ENCODE measurements at regions not wholly inside any gene's neighbourhood (a gene's known extent, or its start where the extent isn't known, plus 50 kb on each side); places are given as distances from the start of the nearest gene placed in this dataset.
A peak's percentile ranks its signal among the peaks of the same experiment; 100 is the strongest.
"Not testable (repeated sequence)": the region's sequence is repeated elsewhere in the genome, so short reads cannot be mapped to it uniquely, and the experiment has no call there.

DNA sequence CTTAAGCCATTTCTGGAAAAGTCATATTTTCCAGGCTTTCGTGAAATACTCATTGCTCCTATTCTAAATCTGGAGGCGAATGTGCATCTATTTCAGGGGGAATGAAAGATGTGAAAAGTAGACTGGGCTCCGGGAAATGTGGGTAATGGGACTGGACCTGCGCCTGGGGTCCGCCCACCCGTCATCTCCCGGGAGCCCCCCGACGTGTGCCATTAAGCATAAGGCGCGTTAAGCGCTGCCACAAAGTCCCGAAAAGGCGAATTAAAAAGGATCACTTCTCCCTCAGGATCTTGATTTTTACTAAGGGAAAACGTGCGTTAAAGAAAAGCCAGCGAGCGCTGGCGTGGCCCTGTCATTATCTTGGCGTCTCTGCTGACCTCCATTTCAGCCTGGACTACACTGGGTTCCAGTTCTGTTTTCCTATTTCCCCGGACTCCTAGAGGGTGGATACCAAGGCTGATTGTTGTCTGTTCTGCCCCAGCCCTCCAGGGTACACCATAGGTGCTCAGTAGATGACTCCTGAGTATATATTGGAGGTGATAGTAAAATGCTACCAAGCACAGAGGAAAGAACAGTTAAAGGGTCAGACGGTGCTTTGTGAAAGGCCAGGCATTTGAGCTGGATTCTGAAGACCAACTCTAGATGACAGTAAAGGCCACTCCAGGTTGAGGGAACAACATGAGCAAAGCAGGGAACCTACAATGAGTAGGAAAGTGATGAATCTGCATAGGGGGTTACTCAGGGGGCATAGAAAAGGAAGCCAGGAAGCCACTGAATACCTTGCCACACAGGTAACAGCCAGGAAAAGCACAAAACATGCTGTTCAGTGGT lies 89.2 kb upstream of the ARID1B start:
- DNase-seq, result no peak

DNA sequence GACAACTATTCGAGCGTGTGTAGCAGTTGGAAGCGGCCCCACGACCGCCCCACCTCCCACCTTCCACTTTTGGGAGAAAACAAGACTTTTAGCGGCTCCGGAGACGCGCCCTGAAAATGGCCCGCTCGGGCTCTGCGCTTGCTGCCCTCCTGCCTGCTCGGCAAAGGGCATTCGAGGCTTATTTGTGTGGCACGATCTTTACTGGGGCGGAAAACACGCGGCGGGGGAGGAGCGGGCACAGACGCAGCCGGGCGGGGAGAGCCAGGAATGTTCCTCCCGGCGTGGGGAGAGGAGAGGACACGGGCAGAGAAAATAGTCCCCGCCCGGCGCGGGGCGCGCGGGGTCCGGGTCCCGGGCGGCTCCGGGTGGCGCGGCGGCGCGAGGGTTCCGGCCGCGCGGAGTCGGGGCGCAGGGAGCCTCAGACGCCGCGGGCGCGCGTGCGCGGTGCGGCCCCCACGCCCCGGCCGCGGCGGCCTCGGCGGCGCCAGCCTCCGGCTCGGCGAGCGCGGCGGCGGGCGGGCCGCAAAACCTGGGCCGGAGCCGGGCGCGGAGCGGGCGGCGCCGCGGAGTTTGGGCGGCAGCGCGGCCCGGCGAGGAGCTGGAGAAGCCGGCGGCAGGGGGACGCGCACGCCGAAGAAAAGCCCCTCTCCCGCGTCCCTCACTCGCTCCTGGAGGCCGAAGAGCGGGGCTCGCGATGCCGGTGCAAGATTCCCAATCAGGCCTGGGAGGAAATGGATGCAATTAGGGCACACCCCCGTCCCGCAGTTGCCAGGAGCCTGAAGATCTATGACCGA lies 90.0 kb upstream of the ARID1B start:
- DNase-seq, result peak; percentile 79 to 84

GRCh38 chr6:156686301-156686994 lies 90.7 kb upstream of the ARID1B start:
- peak in 1 of 2 donors; percentile 24 for DNase-seq

- no peak for DNase-seq
Observed at GRCh38 chr6:156685823-156686222, 91.4 kb upstream of the ARID1B start.

DNA sequence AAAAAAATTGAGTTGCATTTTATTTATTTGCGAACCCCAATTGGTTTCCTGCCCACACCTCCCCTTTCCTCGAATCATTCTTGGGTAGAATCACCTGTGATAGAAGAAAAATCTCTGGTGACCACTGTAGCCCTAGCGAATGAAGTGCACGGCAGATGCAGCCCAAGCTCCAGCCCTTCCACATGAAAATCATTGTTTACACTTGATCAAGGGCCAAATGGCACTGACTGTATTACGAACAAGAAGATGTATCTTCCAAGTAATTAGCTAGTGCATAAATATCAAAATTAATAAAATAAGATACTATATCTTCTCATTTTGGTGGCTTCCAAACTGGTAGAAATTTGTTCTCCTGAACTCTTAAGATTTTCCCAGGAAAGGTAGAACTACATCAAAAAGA lies 93.4 kb upstream of the ARID1B start:
- DNase-seq, result no peak

DNA sequence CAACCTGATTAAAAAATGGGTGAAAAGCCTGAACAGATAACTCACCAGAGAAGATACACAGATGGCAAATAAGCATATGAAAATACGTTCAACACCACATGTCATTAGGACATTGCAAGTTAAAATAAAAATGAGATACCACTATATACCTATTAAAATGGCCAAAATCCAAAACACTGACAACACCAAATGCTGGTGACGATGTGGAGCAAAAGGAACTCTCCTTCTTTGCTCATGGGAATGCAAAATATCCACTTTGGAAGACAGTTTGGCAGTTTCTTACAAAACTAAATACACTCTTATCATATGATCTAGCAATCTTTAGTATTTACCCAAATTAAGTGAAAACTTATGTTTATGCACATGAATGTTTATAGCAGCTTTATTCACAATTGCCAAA lies 100.5 kb upstream of the ARID1B start:
- no peak for DNase-seq

DNA sequence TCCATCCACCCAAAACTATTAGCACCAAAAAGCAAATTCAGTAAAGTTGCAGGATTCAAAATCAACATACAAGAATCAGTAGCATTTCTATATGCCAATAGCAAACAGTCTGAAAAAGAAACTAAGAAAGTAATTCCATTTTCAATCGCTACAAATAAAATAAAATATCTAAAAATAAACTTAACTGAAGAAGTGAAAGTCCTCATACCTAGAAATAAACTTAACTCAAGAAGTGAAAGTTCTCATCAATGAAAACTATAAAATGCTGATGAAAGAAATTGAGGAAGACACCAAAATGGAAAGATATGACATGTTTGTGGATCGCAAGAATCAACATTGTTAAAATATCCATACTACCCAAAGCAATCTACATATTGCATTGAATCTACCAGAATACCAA lies 103.0 kb upstream of the ARID1B start:
- DNase-seq, result no peak

DNA sequence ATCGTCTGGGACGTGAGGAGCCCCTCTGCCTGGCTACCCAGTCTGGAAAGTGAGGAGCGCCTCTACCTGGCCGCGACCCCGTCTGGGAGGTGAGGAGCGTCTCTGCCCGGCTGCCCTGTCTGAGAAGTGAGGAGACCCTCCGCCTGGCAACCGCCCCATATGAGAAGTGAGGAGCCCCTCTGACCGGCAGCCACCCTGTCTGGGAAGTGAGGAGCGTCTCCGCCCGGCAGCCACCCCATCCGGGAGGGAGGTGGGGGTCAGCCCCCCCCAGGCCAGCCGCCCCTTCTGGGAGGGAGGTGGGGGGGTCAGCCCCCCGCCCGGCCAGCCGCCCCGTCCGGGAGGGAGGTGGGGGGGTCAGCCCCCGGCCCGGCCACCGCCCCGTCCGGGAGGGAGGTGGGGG lies 107.1 kb upstream of the ARID1B start:
- DNase-seq, result not testable (repeated sequence)

DNA sequence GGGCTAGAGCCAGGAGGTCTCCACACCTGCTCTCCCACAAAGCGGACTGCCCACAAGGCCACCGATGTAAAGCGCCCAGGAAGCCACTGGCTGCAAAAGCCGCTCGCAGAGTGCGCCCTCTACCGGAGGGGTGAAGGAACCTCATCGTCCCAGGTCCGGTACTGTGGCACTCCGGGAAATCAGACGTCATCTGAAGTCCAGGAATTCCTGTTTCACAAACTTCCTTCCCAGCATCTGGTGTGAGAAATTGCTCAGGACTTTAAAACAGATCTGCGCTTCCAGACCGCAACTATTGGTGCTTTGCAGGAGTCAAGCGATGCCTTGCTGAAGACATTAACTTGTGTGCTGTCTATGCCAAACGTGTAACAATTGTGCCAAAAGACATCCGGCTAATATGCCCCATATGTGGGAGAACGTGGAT lies 115.1 kb upstream of the ARID1B start:
- DNase-seq, result no peak

DNA sequence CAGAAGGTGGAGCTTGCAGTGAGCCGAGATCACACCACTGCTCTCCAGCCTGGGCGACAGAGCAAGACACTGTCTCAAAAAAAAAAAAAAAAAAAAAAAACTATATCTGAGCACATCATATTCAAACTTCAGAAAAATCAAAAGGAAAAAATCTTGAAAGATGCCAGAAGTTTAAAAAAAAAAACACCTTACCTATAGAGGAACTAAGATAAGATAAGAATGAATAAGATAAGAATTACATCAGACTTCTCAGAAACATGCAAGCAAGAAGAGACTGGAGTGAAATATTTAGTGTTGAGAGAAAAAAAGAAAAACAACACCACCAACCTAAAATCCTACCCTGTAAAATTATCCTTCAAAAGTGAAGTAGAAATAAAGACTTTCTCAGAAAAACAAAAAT lies 116.8 kb upstream of the ARID1B start:
- no peak for DNase-seq

GRCh38 chr6:156659822-156660198 lies 117.4 kb upstream of the ARID1B start:
- no peak for DNase-seq

DNA sequence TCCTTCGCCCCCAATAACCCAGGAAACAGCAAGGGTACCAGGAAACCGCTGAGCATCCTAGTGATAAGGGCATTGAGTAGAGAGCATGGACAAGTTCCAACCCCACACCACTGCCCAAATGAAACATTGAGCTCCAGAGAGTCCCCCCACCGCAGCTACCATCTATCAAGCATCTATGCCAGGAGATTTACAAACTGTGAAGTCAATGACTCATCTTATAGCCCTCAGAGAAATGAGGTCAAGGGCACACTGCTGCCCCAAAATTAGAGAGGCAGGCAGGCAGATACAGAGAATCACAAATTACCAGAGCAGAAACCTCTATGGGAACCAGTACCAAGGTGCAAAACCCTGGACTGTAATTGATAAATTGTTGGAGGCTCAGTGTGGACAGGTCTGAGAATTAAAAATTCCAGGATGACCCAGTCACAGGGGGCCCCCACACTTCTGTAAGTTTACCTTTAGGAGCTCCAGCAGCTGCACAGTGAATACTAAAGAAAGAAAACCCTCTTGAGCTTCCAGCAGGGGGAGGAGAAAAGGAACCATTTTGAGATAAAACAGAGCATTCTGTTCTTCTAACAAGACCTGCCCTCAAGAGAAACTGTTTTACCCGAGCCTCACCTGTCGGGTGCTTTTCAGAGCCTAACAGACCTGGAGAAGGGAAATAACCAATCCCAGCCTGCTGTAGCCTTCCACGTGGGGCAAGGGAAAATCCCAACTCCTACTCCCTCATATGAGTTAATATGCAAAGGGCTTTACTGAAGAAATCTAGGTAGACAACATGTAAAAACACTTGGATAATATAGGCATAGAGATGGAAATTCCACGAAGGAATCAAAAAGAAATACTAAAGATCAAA lies 118.0 kb upstream of the ARID1B start:
- no peak for DNase-seq

- no peak for DNase-seq
Observed at GRCh38 chr6:156658186-156658965, 118.8 kb upstream of the ARID1B start.

- no peak for DNase-seq
Observed at GRCh38 chr6:156657296-156657695, 119.9 kb upstream of the ARID1B start.

DNA sequence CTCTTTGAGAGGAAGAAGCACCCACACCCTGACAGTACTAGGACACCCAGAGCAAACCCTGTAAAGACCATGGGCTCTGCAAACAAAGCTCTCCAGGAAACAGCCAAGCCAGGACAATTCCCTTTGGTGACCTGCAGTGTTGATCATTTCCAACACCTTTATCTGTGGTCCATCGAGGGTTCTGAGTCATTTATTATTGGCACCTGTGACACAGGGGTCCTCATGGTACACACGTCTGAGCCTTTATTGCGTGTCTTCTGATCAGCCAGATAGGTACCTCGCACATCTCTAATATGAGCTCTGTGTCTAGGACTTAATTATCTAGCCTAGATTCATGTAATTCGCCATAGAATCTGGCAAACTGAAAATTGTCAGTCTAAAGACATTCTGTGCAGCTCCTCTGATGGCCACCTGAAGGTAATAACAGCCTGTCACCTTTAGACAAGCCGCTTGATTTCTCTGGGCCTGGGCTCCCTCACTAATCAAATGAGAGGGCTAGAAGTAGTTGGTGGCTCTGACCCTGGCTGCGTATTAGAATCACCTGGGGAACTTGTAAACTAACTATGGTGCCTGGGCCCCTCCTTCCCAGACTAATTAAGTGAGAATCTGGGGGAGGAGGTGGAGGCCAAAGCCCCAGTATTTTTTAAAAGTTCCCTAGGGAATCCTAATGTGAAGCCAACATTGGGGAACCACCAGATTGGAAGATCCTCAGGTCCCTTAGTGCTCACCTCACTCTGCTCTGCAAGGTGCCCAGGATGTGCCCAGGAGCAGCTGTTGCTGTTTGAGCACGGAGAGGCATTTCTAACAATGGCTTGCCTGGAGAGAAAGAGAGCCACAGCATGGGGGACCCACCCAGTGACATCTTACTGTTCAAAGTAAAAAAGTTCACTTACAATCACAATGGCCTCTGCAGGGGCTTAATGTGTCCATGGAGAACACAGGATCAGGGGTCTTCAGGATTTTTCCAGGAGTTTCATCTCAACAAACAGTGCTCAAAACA lies 122.0 kb upstream of the ARID1B start:
- no peak for DNase-seq

- DNase-seq, result no peak
Observed at GRCh38 chr6:156652231-156652750, 124.9 kb upstream of the ARID1B start.

- DNase-seq, result no peak
Observed at GRCh38 chr6:156651486-156651885, 125.7 kb upstream of the ARID1B start.

GRCh38 chr6:156650896-156651390 lies 126.2 kb upstream of the ARID1B start:
- DNase-seq, result no peak

- no peak for DNase-seq
Observed at GRCh38 chr6:156648616-156649015, 128.6 kb upstream of the ARID1B start.

DNA sequence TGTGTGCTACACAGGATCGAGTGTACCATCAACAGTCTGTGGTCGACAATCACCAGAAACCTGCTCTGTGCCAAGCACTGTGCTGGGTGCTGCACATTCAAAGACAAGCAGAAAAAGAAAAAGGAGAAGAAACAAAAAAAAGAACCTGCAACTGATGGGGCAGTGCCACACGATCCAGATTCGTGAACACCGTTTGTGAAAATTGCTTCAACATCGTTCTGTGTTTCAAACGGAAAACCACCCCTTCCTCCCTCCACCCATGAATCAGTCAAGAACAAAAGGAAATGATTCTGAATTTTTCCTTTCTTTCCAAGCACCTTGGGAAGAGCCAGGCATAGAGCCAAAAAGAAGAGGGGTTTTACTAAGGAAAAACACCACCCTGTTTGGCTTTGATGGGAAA lies 129.2 kb upstream of the ARID1B start:
- DNase-seq, result no peak

Data from CD4-positive, alpha-beta T cell treated with Interferon alpha-2 for 1 hour (primary cell).